Thoracic aorta (tissue), 2 donors: ENCODE measurements at regions not wholly inside any gene's neighbourhood (a gene's known extent, or its start where the extent isn't known, plus 50 kb on each side); places are given as distances from the start of the nearest gene placed in this dataset.

ENCODE experiments used
- ATAC-seq: fragments of 150-250 bp; one replicate; pipeline ENCODE4 v1.8.0; 2017; ENCODE audit warnings: low read depth; ENCODE audit not compliant: insufficient number of reproducible peaks, low FRiP score
- DNase-seq: peaks from one replicate; pipeline ENCODE4 v3.0.0-alpha.2; 2020; ENCODE audit warnings: low spot score
- H3K27ac ChIP-seq, 2 donors: fragments of 200-600 bp; sonication (generic); 1 replicate in 1 of 2; 2 replicates in 1 of 2; pipeline ENCODE4 v1.5.1; 2016; ENCODE audit warnings: mild to moderate bottlenecking in 2 of 2, moderate library complexity in 2 of 2
- H3K27me3 ChIP-seq: fragments of 200-600 bp; sonication (generic); replicated peaks from 2 replicates; pipeline ENCODE4 v1.6.0; 2016; ENCODE audit warnings: mild to moderate bottlenecking; ENCODE audit not compliant: insufficient read depth
- H3K36me3 ChIP-seq: fragments of 200-600 bp; sonication (generic); one replicate; pipeline ENCODE4 v1.5.1; 2016
- H3K4me1 ChIP-seq, 2 donors: fragments of 200-600 bp; sonication (generic); 1 replicate in 1 of 2; 2 replicates in 1 of 2; pipeline versions ENCODE4 v1.5.1 to v1.6.0; 2016; ENCODE audit warnings: low read depth in 2 of 2, mild to moderate bottlenecking in 1 of 2; ENCODE audit not compliant: control insufficient read depth in 1 of 2
- H3K4me3 ChIP-seq: fragments of 200-600 bp; sonication (generic); 2 replicates; pipeline ENCODE4 v1.5.1; 2016; ENCODE audit warnings: mild to moderate bottlenecking
- H3K9me3 ChIP-seq: fragments of 200-600 bp; sonication (generic); 2 replicates; pipeline ENCODE4 v1.5.1; 2016
- CTCF ChIP-seq: fragments of 200-600 bp; sonication (generic); IDR thresholded peaks from one replicate; pipeline ENCODE4 v1.5.1; 2019; ENCODE audit warnings: antibody characterized with exemption

GRCh38 chr9:79799691-79800335 lies 228.0 kb downstream of the TLE4 start:
- H3K4me3 ChIP-seq, result no peak overlapping the region
- ATAC-seq (no peak), DNase-seq (no peak)
- no peaks in the 10 kb centered on the region for H3K36me3 ChIP-seq
- no peaks in the 10 kb centered on the region for H3K27me3 ChIP-seq
- no peak overlapping the region for H3K27ac ChIP-seq
- H3K4me1 ChIP-seq, result peaks cover 3 to 12% of the 10 kb centered on the region in 2 donors
- H3K9me3 ChIP-seq, result no peaks in the 10 kb centered on the region
- TF ChIP-seq CTCF, result no peak

DNA sequence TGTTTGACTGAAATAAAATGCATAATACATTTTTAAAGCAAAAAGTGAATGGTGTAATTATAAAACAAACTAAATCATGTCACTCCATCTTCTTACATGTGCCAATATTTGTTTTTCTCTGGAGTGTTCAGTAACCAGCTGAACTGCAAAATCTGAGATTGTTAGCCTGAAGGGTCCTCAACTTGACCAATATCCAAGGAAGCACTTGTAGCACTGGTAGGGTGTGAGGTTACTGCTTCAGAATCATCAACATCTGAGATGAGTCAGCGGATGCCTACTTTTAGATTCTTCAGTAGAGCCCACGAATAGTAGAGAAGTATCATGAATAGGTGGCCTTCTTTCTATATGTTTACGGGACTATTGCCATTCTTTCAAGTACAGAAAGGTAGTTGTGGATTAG lies 226.7 kb downstream of the TLE4 start:
- H3K4me3 ChIP-seq, result no peak overlapping the region
- no peaks in the 10 kb centered on the region for H3K36me3 ChIP-seq
- H3K4me1 ChIP-seq, result peaks cover 3 to 12% of the 10 kb centered on the region in 2 donors
- TF ChIP-seq CTCF, result no peak
- ATAC-seq (no peak), DNase-seq (no peak)
- H3K9me3 ChIP-seq, result no peaks in the 10 kb centered on the region
- no peaks in the 10 kb centered on the region for H3K27me3 ChIP-seq
- no peak overlapping the region for H3K27ac ChIP-seq

DNA sequence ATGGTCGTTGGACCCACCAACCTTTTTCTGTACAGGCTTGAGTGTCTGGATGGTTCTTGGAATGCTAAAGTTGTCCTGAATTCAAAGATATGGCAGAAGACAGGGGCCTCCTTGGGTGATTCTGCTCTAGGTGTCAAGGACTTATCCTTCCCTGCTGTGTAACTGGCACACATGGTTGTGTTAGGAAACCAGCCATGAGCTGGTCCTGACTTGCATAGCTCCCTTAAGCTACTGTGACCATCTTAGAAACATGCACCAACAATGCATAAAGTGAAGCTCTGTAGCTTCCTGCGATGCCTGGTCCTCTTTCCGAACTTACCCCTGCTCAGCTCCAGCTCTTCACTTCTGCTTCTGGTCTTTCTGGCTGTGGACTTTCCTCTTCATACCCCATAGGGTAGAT lies 224.6 kb downstream of the TLE4 start:
- TF ChIP-seq CTCF, result no peak
- Histone ChIP-seq H3K27me3 (no peaks in the 10 kb centered on the region), H3K27ac (no peak overlapping the region), H3K4me1 (peaks cover 3 to 12% of the 10 kb centered on the region in 2 donors), H3K36me3 (no peaks in the 10 kb centered on the region), H3K9me3 (no peaks in the 10 kb centered on the region), H3K4me3 (no peak overlapping the region)
- ATAC-seq (no peak), DNase-seq (no peak)

- no peak for TF ChIP-seq CTCF
- H3K36me3 ChIP-seq, result no peaks in the 10 kb centered on the region
- no peak for ATAC-seq
Measured at GRCh38 chr9:79788662-79789061, 216.9 kb downstream of the TLE4 start.

DNA sequence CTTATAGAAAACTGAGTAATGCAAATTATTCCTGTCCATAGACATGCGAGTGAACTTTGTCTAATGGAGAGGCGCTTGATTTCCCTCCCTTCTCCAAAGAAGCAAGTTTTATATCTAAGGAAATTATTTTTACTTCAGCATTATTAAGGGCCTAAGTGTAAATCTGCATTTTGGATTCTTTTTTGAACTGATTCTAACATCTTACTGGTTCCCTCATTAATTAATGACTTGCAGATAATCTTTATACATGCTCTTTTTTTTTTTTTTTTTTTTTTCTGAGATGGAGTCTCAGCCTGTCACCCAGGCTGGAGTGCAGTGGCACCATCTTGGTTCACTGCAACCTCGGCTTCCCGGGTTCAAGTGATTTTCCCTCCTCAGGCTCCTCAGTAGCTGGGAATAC lies 209.5 kb downstream of the TLE4 start:
- Histone ChIP-seq H3K36me3 (no peaks in the 10 kb centered on the region), H3K9me3 (no peaks in the 10 kb centered on the region), H3K27me3 (no peaks in the 10 kb centered on the region), H3K27ac (no peak overlapping the region), H3K4me1 (no peaks in the 10 kb centered on the region), H3K4me3 (no peak overlapping the region)
- DNase-seq (no peak), ATAC-seq (no peak)
- no peak for TF ChIP-seq CTCF

More at GRCh38 chr9:79788662-79789061, 216.9 kb downstream of the TLE4 start:
- Histone ChIP-seq H3K27me3 (no peaks in the 10 kb centered on the region), H3K9me3 (no peaks in the 10 kb centered on the region), H3K4me3 (no peak overlapping the region), H3K4me1 (no peaks in the 10 kb centered on the region), H3K27ac (no peak overlapping the region)
- DNase-seq, result no peak
